ENCODE measurements at regions not wholly inside any gene's neighbourhood (a gene's known extent, or its start where the extent isn't known, plus 50 kb on each side); places are given as distances from the start of the nearest gene placed in this dataset.

DNA sequence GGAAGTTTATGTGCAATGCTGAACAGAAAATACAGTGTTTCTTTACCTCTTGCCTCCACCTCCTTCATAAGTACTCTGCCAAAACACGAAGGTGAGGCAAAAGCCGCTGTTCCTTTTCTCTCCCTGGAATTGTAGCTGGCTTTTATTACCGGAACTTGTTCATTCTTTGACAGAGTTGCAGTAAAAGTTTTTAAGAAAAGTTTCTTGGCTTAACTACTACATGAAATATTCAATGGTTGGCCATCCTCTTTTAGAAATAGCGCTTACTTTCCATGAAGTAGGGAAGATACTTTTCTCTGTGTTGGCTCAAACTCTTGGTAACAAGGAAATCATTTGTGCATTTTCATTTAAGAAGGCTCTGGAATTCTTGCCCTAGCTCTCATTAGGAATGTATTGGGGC lies 950.7 kb upstream of the FANCL start:
- TF ChIP-seq RAD21 (conservative IDR thresholded peaks at IDR 0.05 in 1 of 2, IDR thresholded peaks at IDR 0.05 in 1 of 2) (no peak), POLR2A (IDR thresholded peaks at IDR 0.05; ENCODE audit: low read length) (no peak), SMC3 (IDR thresholded peaks at IDR 0.05) (no peak), EP300 (IDR thresholded peaks at IDR 0.05) (no peak)
- TF ChIP-seq, protein P1, sequence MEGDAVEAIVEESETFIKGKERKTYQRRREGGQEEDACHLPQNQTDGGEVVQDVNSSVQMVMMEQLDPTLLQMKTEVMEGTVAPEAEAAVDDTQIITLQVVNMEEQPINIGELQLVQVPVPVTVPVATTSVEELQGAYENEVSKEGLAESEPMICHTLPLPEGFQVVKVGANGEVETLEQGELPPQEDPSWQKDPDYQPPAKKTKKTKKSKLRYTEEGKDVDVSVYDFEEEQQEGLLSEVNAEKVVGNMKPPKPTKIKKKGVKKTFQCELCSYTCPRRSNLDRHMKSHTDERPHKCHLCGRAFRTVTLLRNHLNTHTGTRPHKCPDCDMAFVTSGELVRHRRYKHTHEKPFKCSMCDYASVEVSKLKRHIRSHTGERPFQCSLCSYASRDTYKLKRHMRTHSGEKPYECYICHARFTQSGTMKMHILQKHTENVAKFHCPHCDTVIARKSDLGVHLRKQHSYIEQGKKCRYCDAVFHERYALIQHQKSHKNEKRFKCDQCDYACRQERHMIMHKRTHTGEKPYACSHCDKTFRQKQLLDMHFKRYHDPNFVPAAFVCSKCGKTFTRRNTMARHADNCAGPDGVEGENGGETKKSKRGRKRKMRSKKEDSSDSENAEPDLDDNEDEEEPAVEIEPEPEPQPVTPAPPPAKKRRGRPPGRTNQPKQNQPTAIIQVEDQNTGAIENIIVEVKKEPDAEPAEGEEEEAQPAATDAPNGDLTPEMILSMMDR (IDR thresholded peaks at IDR 0.05) = no peak

Data from A549 (cell line).